Activated CD4-positive, alpha-beta memory T cell treated with anti-CD3 and anti-CD28 coated beads, Interleukin-2, amount 10 ng/mL, durations not matched to agents 7 days and 5 days (primary cell): ENCODE measurements at regions not wholly inside any gene's neighbourhood (a gene's known extent, or its start where the extent isn't known, plus 50 kb on each side); places are given as distances from the start of the nearest gene placed in this dataset.

ENCODE experiments used
- CTCF ChIA-PET: fragments of 350-600 bp; sonication (Branson Sonifier 250); formaldehyde crosslinking; loops from one replicate; lab custom pipeline; 2021; ENCODE audit warnings: antibody characterized with exemption, inconsistent platforms; lab: Charles Lee
- POLR2A ChIA-PET: fragments of 350-600 bp; sonication (Branson Sonifier 250); formaldehyde crosslinking; loops from one replicate; lab custom pipeline; 2021; ENCODE audit warnings: antibody characterized with exemption; lab: Charles Lee
- DNase-seq: peaks from one replicate; pipeline ENCODE4 v3.0.0-alpha.2; 2020
- H3K27ac Mint-ChIP-seq: one replicate; pipeline ENCODE4 v1.8.0; 2021; ENCODE audit warnings: mild to moderate bottlenecking, mixed read lengths
- H3K27me3 Mint-ChIP-seq: one replicate; pipeline ENCODE4 v1.8.0; 2021; ENCODE audit warnings: mixed read lengths
- H3K36me3 Mint-ChIP-seq: one replicate; pipeline ENCODE4 v1.8.0; 2021; ENCODE audit warnings: low read depth, mixed read lengths
- H3K4me1 Mint-ChIP-seq: one replicate; pipeline ENCODE4 v1.8.0; 2021; ENCODE audit warnings: mixed read lengths
- H3K4me3 Mint-ChIP-seq: one replicate; pipeline ENCODE4 v1.8.0; 2021; ENCODE audit warnings: mild to moderate bottlenecking, mixed read lengths
- H3K9me3 Mint-ChIP-seq: one replicate; pipeline ENCODE4 v1.8.0; 2021; ENCODE audit warnings: mixed read lengths

DNA sequence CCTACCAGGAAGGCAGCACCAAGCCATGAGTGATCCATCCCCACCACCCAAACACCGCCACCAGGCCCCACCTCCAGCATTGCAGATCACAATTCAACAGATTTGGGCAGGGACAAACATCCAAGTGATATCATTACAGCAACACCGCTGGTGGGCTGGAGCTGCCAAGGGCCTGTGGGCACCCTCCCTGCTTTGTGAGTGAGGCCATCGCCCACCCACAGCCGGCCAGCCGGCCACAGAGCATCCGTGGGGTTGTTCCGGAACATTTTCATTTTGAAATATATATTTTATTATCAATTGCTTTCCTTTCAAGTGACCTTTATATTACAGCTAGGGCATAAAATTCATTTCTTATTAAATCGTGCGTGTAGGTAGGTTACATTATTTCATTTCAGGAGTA, 286.0 kb upstream of the CDH4 start:
- DNase-seq = no peak
- Mint-ChIP-seq H3K4me3 (no peak overlapping the region), H3K27ac (no peak overlapping the region), H3K36me3 (no peaks in the 10 kb centered on the region), H3K4me1 (no peaks in the 10 kb centered on the region), H3K27me3 (no peaks in the 10 kb centered on the region), H3K9me3 (peaks cover 2% of the 10 kb centered on the region)
- ChIA-PET CTCF (no interaction called here), POLR2A (no interaction called here)

DNA sequence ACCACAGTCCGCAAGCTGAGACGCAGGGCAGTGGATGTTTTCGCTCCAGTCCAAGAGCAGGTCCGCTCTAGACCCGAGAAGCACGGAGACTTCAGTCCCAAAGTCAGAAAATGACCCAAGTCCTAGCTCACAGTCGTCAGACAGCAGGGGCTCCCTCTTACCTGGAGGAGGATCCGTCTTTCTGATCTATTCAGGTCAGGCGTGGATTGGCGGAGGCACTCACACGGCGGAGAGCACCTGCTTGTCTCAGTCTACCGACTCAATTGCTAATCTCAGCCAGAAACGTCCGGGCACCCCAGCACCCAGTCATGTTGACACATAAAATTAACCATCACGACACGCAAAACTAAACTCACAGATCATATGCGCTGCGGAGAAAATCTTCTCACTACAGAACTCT, 285.3 kb upstream of the CDH4 start:
- no peak overlapping the region for H3K4me3 Mint-ChIP-seq
- peaks cover 2% of the 10 kb centered on the region for H3K9me3 Mint-ChIP-seq
- H3K27ac Mint-ChIP-seq = no peak overlapping the region
- H3K4me1 Mint-ChIP-seq = no peaks in the 10 kb centered on the region
- H3K27me3 Mint-ChIP-seq = no peaks in the 10 kb centered on the region
- ChIA-PET POLR2A (no interaction called here), CTCF (no interaction called here)
- no peak for DNase-seq
- no peaks in the 10 kb centered on the region for H3K36me3 Mint-ChIP-seq

DNA sequence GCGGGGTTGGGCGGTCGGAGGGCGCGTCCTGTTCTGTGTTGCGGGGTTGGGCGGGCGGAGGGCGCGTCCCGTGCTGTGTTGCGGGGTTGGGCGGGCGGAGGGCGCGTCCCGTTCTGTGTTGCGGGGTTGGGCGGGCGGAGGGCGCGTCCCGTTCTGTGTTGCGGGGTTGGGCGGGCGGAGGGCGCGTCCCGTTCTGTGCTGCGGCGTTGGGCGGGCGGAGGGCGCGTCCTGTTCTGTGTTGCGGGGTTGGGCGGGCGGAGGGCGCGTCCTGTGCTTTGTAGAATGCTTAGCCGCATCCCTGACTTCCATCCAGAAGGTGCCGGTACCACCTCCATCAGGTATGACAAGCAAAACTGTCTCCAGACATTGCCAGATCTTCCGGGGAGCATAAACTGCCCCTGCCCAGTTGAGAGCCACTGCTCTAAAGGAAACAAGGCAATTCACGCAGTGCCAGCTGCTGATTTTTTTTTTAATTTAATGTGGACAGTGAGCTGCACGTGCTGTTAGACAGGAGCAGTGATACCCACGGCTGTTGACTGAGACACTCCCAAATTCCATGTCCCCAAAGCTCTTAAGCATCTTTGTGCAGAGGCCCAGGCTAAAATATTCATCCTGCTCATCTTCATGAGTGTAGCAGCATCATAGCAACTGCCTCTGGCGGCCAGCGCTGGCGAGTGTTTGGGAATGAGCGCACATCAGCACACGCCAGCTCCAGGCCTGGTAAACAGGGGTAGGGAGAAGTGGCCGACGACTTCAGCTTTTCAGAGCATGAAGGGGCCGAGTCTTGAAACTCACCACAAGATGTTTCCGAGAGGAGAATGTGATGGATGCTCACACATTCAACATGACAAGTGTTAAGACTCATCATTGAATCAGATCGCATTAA, 284.4 kb upstream of the CDH4 start:
- CTCF ChIA-PET = no interaction called here
- no peaks in the 10 kb centered on the region for H3K36me3 Mint-ChIP-seq
- H3K4me1 Mint-ChIP-seq = no peaks in the 10 kb centered on the region
- no peaks in the 10 kb centered on the region for H3K27me3 Mint-ChIP-seq
- H3K9me3 Mint-ChIP-seq = peaks cover 2% of the 10 kb centered on the region
- no peak overlapping the region for H3K4me3 Mint-ChIP-seq
- POLR2A ChIA-PET = no interaction called here
- H3K27ac Mint-ChIP-seq = no peak overlapping the region
- DNase-seq = no peak

GRCh38 chr20:60968853-60969720, 283.0 kb upstream of the CDH4 start:
- Mint-ChIP-seq H3K4me1 (no peaks in the 10 kb centered on the region), H3K9me3 (peaks cover 2% of the 10 kb centered on the region), H3K36me3 (no peaks in the 10 kb centered on the region), H3K4me3 (no peak overlapping the region), H3K27ac (no peak overlapping the region), H3K27me3 (no peaks in the 10 kb centered on the region)
- ChIA-PET POLR2A (no interaction called here), CTCF (no interaction called here)
- DNase-seq = no peak

GRCh38 chr20:60970601-60971000, 281.5 kb upstream of the CDH4 start:
- Mint-ChIP-seq H3K4me1 (no peaks in the 10 kb centered on the region), H3K4me3 (no peak overlapping the region), H3K9me3 (peaks cover 2% of the 10 kb centered on the region), H3K27me3 (no peaks in the 10 kb centered on the region), H3K36me3 (no peaks in the 10 kb centered on the region), H3K27ac (no peak overlapping the region)
- DNase-seq = no peak
- ChIA-PET POLR2A (no interaction called here), CTCF (no interaction called here)

DNA sequence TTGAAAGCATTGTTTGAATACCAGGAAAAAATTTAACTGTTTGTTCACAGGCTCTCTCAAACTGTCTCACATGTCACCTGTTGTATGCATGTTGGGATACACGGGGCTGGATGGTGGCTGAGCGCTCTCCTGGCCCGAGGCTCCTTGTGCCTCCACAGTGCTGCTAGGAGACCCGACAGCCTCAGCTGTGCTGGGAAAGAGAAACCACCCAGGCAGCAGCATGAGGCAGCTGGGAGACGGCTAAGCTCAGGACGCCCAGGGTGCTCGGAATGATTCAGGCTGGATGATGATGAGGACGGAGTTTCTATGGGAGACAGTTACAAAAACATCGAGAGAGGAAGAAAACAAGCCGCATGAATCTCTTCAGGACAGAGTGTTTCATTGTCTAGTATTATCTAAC, 278.0 kb upstream of the CDH4 start:
- DNase-seq = no peak
- Mint-ChIP-seq H3K9me3 (peaks cover 2% of the 10 kb centered on the region), H3K27me3 (no peaks in the 10 kb centered on the region), H3K36me3 (no peaks in the 10 kb centered on the region), H3K4me1 (no peaks in the 10 kb centered on the region), H3K27ac (no peak overlapping the region), H3K4me3 (no peak overlapping the region)
- POLR2A ChIA-PET = no interaction called here
- CTCF ChIA-PET = no interaction called here

- Mint-ChIP-seq H3K36me3 (no peaks in the 10 kb centered on the region), H3K4me3 (no peak overlapping the region), H3K9me3 (peaks cover 5% of the 10 kb centered on the region), H3K4me1 (no peaks in the 10 kb centered on the region), H3K27ac (no peak overlapping the region), H3K27me3 (no peaks in the 10 kb centered on the region)
- DNase-seq = no peak
- ChIA-PET CTCF (no interaction called here), POLR2A (no interaction called here)
Observed at GRCh38 chr20:60974441-60974945, 277.6 kb upstream of the CDH4 start.

GRCh38 chr20:60976139-60976538, 275.9 kb upstream of the CDH4 start:
- ChIA-PET POLR2A (no interaction called here), CTCF (no interaction called here)
- Mint-ChIP-seq H3K4me3 (no peak overlapping the region), H3K4me1 (no peaks in the 10 kb centered on the region), H3K27me3 (no peaks in the 10 kb centered on the region), H3K27ac (no peak overlapping the region), H3K9me3 (peaks cover 7% of the 10 kb centered on the region), H3K36me3 (no peaks in the 10 kb centered on the region)
- no peak for DNase-seq

- POLR2A ChIA-PET = no interaction called here
- CTCF ChIA-PET = no interaction called here
- Mint-ChIP-seq H3K27me3 (no peaks in the 10 kb centered on the region), H3K9me3 (peaks cover 7% of the 10 kb centered on the region), H3K27ac (no peak overlapping the region), H3K36me3 (no peaks in the 10 kb centered on the region), H3K4me1 (no peaks in the 10 kb centered on the region), H3K4me3 (no peak overlapping the region)
- DNase-seq = no peak
Observed at GRCh38 chr20:60976913-60977312, 275.1 kb upstream of the CDH4 start.

DNA sequence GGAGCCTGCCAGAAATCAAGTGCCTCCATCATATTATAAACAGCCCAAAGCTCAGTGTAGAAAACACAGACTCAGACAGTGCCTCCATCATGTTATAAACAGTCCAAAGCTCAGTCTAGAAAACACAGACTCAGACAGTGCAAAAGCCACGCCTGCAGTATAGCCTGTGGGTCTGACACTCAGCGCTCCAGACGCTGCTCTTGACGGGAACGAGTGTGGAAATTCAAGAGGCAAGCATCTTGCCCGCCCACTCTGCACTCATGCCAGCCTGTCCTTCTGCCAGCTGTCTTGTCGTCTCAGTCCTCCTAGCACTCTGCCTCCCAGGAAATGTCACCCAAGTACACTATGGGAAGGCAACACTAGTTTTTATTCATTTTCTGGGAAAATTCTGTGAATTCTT, 274.2 kb upstream of the CDH4 start:
- H3K9me3 Mint-ChIP-seq = peaks cover 7% of the 10 kb centered on the region
- no peak overlapping the region for H3K27ac Mint-ChIP-seq
- H3K27me3 Mint-ChIP-seq = no peaks in the 10 kb centered on the region
- no peak for DNase-seq
- no peaks in the 10 kb centered on the region for H3K4me1 Mint-ChIP-seq
- H3K4me3 Mint-ChIP-seq = no peak overlapping the region
- CTCF ChIA-PET = no interaction called here
- POLR2A ChIA-PET = no interaction called here
- H3K36me3 Mint-ChIP-seq = no peaks in the 10 kb centered on the region

DNA sequence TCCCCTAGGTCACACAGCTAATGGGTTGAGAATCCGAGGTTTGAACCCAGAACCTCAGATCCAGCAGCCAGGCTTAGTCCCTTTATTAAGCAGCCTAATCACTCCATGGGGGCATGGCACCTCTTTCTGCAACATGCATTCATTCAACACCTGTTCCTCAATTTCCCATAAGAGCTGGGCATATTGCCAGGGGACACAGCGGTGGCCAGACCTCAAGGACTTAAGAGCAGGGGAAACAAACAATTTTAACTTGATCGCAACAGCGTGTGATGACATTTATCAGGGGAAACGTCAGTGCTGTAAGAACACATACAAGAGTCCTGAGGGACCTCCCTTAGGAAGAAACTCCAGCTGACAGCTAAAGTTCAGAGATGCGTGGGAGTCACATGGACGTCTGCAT, 267.4 kb upstream of the CDH4 start:
- no peaks in the 10 kb centered on the region for H3K27me3 Mint-ChIP-seq
- H3K4me1 Mint-ChIP-seq = no peaks in the 10 kb centered on the region
- peaks cover 5% of the 10 kb centered on the region for H3K9me3 Mint-ChIP-seq
- CTCF ChIA-PET = no interaction called here
- no peak for DNase-seq
- H3K36me3 Mint-ChIP-seq = no peaks in the 10 kb centered on the region
- H3K27ac Mint-ChIP-seq = no peak overlapping the region
- POLR2A ChIA-PET = no interaction called here
- H3K4me3 Mint-ChIP-seq = no peak overlapping the region

DNA sequence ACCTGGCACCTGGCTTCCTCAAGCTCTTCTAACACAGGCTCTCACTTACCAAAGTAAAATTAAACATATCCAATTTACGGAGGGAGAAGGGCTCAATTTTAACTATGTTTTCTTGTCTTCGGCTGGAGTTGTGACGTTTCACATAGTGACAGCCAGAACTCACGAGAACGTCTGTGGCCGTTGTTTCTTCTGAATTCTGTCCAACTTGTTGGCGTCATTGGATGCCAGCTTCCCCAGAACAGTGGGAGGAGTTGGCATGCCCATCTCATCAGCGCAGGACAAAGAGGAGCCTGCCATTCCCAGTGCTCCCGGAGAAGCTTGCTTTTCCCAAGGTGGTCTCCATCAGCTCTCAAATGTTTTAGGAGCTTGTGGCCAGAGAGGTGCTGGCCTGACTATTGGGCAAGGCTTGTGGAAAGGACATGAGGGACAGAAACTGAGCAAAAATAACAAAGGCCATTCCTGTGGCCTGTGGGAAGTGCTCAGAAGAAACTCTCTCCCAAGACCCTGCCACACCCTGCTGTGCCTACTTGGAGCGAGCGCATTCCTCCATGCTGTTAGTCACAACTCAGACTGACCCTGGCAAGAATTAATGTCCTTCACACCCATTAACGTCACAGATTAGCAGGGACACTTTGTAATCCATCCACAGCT, 265.4 kb upstream of the CDH4 start:
- ChIA-PET CTCF (no interaction called here), POLR2A (no interaction called here)
- no peak for DNase-seq
- Mint-ChIP-seq H3K9me3 (peaks cover 3% of the 10 kb centered on the region), H3K27me3 (no peaks in the 10 kb centered on the region), H3K27ac (no peak overlapping the region), H3K36me3 (no peaks in the 10 kb centered on the region), H3K4me3 (no peak overlapping the region), H3K4me1 (no peaks in the 10 kb centered on the region)

DNA sequence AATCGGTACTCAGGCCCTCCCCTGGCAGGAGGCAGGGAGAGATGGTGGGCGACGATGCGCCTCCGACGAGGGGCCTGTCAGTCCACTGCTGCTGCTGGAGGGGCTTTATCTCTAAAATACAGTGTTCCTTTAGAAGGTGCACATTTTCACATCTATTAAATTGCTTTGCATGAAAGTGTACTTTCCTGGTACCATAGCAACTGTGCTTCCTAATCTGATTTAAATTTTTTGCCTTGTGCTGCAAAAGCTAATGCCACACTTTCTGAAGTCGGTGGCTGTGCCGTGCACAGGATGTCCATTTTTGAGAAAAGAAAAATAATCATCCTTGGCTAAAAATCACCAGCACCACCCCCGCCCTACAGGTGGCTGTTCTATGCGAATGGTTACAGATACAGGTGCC, 262.0 kb upstream of the CDH4 start:
- Mint-ChIP-seq H3K4me1 (no peaks in the 10 kb centered on the region), H3K36me3 (no peaks in the 10 kb centered on the region), H3K27me3 (no peaks in the 10 kb centered on the region), H3K27ac (no peak overlapping the region), H3K9me3 (no peaks in the 10 kb centered on the region), H3K4me3 (no peak overlapping the region)
- DNase-seq = no peak
- POLR2A ChIA-PET = no interaction called here
- CTCF ChIA-PET = no interaction called here
